MM.1S (cell line): ENCODE measurements at regions not wholly inside any gene's neighbourhood (a gene's known extent, or its start where the extent isn't known, plus 50 kb on each side); places are given as distances from the start of the nearest gene placed in this dataset.

Source experiments
- DNase-seq: peaks from one replicate; pipeline ENCODE4 v3.0.0-alpha.2; 2015
- H2AFZ ChIP-seq: fragments of 300-600 bp; sonication (generic); 2 replicates; pipeline ENCODE4 v1.6.0; 2016; ENCODE audit warnings: antibody characterized with exemption, low read length
- H3F3A ChIP-seq: fragments of 300-600 bp; sonication (generic); 2 replicates; pipeline ENCODE4 v1.6.1; 2016; ENCODE audit warnings: mild to moderate bottlenecking, antibody characterized with exemption, low read length, moderate library complexity, mixed read lengths; ENCODE audit not compliant: insufficient read depth
- H3K27ac ChIP-seq: fragments of 300-600 bp; sonication (generic); 2 replicates; pipeline ENCODE4 v1.5.1; 2016; ENCODE audit warnings: mild to moderate bottlenecking, low read length
- H3K27me3 ChIP-seq: fragments of 300-600 bp; sonication (generic); replicated peaks from 2 replicates; pipeline ENCODE4 v1.6.0; 2016; ENCODE audit warnings: low read length; ENCODE audit not compliant: insufficient read depth
- H3K36me3 ChIP-seq: fragments of 300-600 bp; sonication (generic); replicated peaks from 2 replicates; pipeline ENCODE4 v1.6.1; 2016; ENCODE audit warnings: mild to moderate bottlenecking, low read length, mixed read lengths; ENCODE audit not compliant: insufficient read depth
- H3K4me1 ChIP-seq: fragments of 300-600 bp; sonication (generic); 2 replicates; pipeline ENCODE4 v1.6.1; 2016; ENCODE audit warnings: low read length, mixed read lengths
- H3K4me2 ChIP-seq: fragments of 300-600 bp; sonication (generic); 2 replicates; pipeline ENCODE4 v1.6.0; 2016; ENCODE audit warnings: low read depth, low read length
- H3K4me3 ChIP-seq: fragments of 300-600 bp; sonication (generic); 2 replicates; pipeline ENCODE4 v1.5.1; 2016; ENCODE audit warnings: low read length, mixed read lengths
- H3K79me2 ChIP-seq: fragments of 300-600 bp; sonication (generic); 2 replicates; pipeline ENCODE4 v1.6.1; 2016; ENCODE audit warnings: mixed run types, low read length, mixed read lengths
- H3K9ac ChIP-seq: fragments of 300-600 bp; sonication (generic); 2 replicates; pipeline ENCODE4 v1.6.1; 2016; ENCODE audit warnings: low read length, mixed read lengths
- H3K9me2 ChIP-seq: fragments of 300-600 bp; sonication (generic); replicated peaks from 2 replicates; pipeline ENCODE4 v1.6.1; 2016; ENCODE audit warnings: mild to moderate bottlenecking, low read length, mixed read lengths; ENCODE audit not compliant: insufficient read depth
- H3K9me3 ChIP-seq: fragments of 300-600 bp; sonication (generic); replicated peaks from 2 replicates; pipeline ENCODE4 v1.6.1; 2016; ENCODE audit warnings: mild to moderate bottlenecking, low read length, mixed read lengths; ENCODE audit not compliant: insufficient read depth
- H4K20me1 ChIP-seq: fragments of 300-600 bp; sonication (generic); 2 replicates; pipeline ENCODE4 v1.6.1; 2016; ENCODE audit warnings: mild to moderate bottlenecking, low read length, moderate library complexity, mixed read lengths; ENCODE audit not compliant: insufficient read depth
- CTCF ChIP-seq: fragments of 300-600 bp; sonication (generic); IDR thresholded peaks from 2 replicates; pipeline ENCODE4 v1.5.1; 2016; ENCODE audit warnings: antibody characterized with exemption, low read length, mixed read lengths
- EZH2 ChIP-seq: fragments of 300-600 bp; sonication (generic); optimal IDR thresholded peaks from 2 replicates; pipeline ENCODE3; 2017; ENCODE audit warnings: low read depth, mild to moderate bottlenecking, antibody characterized with exemption, low read length, mixed read lengths
- EZH2phosphoT487 ChIP-seq: fragments of 300-600 bp; sonication (generic); IDR thresholded peaks from 2 replicates; pipeline ENCODE4 v1.6.1; 2018; ENCODE audit warnings: antibody characterized with exemption, low read length

GRCh38 chr14:49992448-49992847 lies 99.6 kb downstream of the ARF6 start:
- Histone ChIP-seq H3K27ac (no peak overlapping the region), H3K36me3 (no peaks in the 10 kb centered on the region), H3K4me3 (no peak overlapping the region), H3K9me2 (no peaks in the 10 kb centered on the region), H3K9ac (no peak overlapping the region), H3K27me3 (no peaks in the 10 kb centered on the region), H3K79me2 (no peaks in the 10 kb centered on the region), H3K4me2 (no peak overlapping the region), H3F3A (no peaks in the 10 kb centered on the region), H2AFZ (no peak overlapping the region), H3K9me3 (no peaks in the 10 kb centered on the region), H4K20me1 (no peaks in the 10 kb centered on the region), H3K4me1 (no peaks in the 10 kb centered on the region)
- no peak for TF ChIP-seq EZH2
- TF ChIP-seq CTCF: no peak
- TF ChIP-seq EZH2phosphoT487: no peak
- no peak for DNase-seq

GRCh38 chr14:49992901-49993339 lies 100.0 kb downstream of the ARF6 start:
- no peaks in the 10 kb centered on the region for H3K27me3 ChIP-seq
- no peak overlapping the region for H2AFZ ChIP-seq
- H3K36me3 ChIP-seq: no peaks in the 10 kb centered on the region
- DNase-seq: no peak
- H3K4me3 ChIP-seq: no peak overlapping the region
- H3K27ac ChIP-seq: no peak overlapping the region
- H3K9ac ChIP-seq: no peak overlapping the region
- no peaks in the 10 kb centered on the region for H3K9me2 ChIP-seq
- no peaks in the 10 kb centered on the region for H3K9me3 ChIP-seq
- no peaks in the 10 kb centered on the region for H3K4me1 ChIP-seq
- H4K20me1 ChIP-seq: no peaks in the 10 kb centered on the region
- TF ChIP-seq EZH2 (no peak), CTCF (no peak), EZH2phosphoT487 (no peak)
- no peaks in the 10 kb centered on the region for H3K79me2 ChIP-seq
- no peak overlapping the region for H3K4me2 ChIP-seq
- H3F3A ChIP-seq: no peaks in the 10 kb centered on the region

DNA sequence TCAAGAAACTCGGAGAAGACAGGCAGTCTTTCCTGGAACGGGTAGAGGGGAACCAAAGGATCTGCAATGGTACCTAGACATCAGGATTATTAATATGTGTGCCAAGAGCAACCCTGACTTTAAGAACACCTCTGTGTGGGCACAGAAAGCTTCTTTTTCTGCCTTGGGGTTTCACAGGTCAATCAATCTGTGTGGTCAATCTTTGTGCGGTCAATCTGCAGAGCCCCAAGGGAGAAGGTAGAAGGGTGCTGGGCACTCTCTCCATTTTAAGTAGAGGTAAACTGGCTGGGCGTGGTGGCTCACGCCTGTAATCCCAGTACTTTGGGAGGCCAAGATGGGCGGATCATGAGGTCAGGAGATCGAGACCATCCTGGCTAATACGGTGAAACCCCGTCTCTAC lies 100.7 kb downstream of the ARF6 start:
- no peaks in the 10 kb centered on the region for H3K27me3 ChIP-seq
- no peak overlapping the region for H3K9ac ChIP-seq
- TF ChIP-seq EZH2 (no peak), CTCF (no peak), EZH2phosphoT487 (no peak)
- no peak overlapping the region for H3K4me2 ChIP-seq
- no peaks in the 10 kb centered on the region for H3K36me3 ChIP-seq
- no peak overlapping the region for H3K27ac ChIP-seq
- H3K79me2 ChIP-seq: no peaks in the 10 kb centered on the region
- no peaks in the 10 kb centered on the region for H3F3A ChIP-seq
- H3K4me1 ChIP-seq: no peaks in the 10 kb centered on the region
- DNase-seq: no peak
- H3K9me2 ChIP-seq: no peaks in the 10 kb centered on the region
- no peak overlapping the region for H2AFZ ChIP-seq
- H3K4me3 ChIP-seq: no peak overlapping the region
- H3K9me3 ChIP-seq: no peaks in the 10 kb centered on the region
- no peaks in the 10 kb centered on the region for H4K20me1 ChIP-seq
